SHP77 (cell line): ENCODE measurements at regions not wholly inside any gene's neighbourhood (a gene's known extent, or its start where the extent isn't known, plus 50 kb on each side); places are given as distances from the start of the nearest gene placed in this dataset.

ENCODE experiments used
- DNase-seq, 2 experiments: peaks; one replicate each; lab custom pipeline; 2025; lab: John Stamatoyannopoulos, UW

DNA sequence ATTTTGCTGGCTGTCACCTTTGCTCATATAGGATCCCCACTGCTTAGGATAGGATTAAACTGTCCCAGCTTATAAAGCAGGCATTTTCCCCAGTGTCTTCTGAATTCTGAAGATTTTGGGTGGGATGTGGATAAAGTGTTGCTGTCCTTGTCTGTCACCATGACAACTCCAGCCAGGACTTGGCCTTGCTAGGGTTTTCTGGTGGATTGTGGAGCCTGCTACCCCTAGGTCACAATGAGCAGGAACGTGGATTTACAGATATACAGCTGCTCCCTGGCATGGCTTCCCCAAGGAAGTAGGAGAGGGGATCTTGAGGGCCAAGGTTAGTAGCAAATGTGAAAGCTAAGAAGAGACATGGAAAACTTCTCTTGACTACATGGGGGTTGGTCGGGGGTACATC lies 220.7 kb downstream of the WDR11 start:
- no peak for DNase-seq

DNA sequence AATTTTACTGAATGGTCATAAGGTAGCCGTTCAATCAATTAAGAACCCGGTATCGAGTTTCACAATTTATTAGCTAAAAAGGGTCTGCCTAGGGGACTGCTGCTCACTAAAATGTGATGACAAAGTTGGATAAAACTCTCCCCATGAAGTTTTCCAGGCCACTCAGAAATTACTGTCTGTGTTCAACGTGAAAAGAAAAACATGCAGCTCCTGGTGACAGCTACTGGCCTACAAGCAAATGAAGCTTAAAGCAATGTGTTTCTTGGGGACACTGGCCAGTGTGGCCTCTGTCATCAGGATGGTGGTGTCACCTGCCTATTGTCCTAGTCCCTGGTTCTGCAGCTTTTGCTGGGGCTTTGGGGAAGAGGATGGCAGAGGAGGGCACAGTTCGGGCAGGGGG lies 222.6 kb downstream of the WDR11 start:
- DNase-seq = no peak

DNA sequence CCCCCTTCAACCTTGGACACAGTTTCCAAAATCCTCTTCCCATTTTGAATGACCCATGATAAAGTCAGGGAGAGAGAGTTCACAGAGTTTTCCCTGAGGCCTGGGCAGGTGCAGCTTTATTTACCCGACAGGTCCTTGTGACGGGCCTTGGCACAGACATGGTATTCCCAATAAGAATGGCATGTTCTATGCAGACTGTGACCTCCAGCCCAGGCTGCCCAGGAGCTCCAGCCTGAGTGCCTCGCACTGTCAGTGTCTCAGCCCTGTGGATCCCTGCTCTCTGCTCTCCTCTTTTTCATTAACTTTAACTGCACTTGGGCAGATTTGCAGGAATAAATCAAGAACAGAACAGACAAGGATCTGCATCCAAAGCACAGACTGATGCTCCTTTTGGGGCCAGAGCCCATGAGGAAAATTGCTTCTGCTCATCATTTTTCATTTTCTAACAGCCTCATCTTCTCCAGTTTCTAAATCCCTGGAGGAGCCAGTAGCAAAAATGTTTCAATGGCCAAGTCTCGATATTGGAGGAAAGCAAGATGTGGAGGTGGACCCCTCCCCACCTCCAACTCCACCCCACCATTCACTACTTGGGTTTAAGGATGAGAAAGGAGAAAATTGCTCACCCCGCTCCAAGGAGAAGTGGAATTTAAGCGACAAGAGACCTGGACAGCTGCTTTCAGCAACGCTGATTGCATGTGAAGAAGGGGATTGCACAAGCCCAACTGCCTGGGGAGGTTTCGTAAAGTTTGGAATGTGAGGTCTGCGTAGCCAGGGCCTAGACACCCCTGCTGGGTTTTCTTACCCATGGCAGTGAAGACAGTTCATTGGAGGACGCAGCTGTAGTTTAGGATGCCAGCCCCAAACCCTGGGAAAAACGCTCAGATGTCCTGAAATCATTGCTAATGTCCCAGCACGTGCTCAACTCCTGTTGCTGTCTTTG lies 225.9 kb downstream of the WDR11 start:
- no peak for DNase-seq

DNA sequence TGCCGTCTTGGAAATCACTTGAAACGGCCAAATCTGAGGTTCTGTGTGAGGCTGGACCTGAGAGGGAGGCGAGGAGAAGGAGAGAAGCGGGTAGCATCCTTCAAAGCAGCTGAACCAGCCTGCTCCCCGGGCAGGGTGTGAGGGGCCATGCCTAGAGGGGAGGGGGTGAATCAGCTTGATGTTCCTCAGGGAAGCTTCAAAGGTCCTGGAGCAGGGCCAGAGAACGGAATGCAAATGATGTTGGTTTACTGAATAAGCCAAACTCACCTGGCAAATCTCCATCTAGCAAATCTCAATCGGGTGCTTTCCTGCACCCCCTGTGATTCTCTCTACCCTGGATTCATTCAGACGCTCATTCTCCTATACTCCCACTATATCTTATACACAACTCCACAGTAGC lies 226.9 kb downstream of the WDR11 start:
- DNase-seq = no peak

DNA sequence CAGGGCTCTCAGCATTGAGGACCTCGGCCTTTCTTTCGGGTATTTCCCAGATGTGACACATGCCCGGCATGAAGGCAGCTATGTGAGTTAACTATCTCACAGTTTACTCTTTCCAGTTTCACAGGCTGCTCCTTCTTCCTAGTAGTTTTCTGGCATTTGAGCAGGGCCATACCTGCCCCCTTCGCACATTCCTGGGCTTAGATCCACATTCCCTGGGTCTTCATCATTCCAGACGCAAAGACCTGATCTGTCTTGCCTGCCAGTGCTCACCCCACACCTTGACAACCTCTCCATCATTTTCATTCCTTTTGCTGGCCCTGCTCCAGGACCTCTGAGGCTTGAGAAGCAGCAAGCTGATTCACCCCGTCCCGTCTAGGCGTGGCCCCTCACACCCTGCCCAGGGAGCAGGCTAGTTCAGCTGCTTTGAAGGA lies 227.5 kb downstream of the WDR11 start:
- DNase-seq = no peak

DNA sequence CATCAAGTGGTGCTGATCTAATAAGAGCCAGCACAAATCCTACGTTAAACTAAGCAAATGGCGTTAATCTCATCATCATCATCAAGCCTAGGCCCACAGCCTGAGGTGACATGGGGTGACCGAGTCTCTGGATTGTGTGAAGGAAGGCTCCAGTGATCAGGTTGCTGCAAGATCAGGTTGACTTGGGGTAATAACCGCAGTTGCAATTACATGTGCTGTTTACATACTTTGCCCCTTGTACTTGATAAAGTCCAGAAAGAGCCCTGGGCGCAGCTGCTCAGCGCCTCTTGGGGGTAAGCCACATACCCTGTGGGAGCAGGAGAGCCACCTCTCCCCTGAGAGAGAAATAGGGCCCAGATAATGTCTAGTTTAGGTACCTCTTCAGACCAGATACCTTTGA lies 228.1 kb downstream of the WDR11 start:
- no peak for DNase-seq

DNA sequence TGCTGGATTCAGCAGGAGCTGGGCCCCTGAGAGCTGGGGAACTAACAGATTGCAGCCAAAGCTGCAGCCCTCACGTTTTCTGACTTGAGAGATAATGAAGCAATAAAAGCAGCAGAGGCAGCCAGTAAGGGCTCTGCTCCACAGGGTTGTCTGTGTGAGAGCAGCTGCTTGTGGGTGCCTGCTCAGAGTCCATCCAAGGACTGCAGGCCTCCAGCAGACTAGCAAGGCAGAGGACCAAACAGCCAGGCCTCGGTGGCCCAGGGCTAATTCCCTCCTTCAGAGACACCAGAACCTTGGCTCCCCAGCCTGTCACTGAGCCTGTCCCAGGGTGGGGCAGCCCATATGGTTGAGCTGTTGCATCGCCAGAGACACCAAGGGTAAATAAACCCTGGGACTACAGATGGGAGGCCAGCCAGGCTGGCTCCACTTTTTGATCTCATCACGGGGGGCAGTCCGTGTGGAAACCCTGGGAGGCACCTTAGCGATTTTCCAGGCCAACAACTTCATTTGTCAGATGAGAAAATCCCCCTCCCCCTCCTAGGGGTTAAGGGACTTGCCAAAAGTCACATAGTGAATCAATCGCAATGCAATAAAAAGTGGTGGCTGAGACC lies 229.2 kb downstream of the WDR11 start:
- no peak for DNase-seq

DNA sequence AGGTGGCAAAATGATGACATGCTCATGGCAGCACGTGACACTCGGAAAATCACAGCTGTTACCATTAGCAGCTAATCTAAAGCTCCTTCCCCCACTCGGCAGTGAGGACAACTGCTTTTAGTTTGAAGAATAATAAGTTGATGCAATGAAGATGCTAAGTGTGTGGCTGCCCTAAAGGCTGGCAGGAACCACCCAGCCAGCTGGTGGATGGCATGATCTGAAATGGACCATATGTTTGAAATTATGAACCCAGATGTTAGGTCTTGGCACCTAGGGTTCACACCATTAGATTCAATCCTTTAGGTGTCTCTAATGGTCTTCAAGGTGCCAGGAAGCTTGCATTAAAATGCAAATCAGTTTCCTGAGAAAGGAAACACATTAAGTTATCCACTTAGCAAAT lies 230.1 kb downstream of the WDR11 start:
- no peak for DNase-seq

DNA sequence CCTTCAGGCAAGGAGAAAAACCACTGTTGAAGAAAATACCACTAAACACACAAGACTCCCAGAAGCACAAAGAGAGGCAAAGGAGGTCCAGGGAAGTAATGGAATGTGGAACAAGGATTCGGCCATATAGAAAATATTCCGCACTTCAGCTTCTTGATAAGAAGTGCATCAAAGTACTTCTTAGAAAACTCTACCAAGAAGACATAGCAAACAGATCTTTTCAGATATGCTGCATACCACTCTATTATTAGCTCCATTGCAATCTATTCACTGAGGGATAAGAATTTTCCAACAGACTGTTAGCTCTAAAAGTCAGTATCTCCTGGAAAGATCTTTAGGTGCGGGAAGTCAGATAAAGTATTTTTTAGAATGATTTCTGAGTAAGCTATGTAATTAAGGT lies 231.8 kb downstream of the WDR11 start:
- no peak for DNase-seq

DNA sequence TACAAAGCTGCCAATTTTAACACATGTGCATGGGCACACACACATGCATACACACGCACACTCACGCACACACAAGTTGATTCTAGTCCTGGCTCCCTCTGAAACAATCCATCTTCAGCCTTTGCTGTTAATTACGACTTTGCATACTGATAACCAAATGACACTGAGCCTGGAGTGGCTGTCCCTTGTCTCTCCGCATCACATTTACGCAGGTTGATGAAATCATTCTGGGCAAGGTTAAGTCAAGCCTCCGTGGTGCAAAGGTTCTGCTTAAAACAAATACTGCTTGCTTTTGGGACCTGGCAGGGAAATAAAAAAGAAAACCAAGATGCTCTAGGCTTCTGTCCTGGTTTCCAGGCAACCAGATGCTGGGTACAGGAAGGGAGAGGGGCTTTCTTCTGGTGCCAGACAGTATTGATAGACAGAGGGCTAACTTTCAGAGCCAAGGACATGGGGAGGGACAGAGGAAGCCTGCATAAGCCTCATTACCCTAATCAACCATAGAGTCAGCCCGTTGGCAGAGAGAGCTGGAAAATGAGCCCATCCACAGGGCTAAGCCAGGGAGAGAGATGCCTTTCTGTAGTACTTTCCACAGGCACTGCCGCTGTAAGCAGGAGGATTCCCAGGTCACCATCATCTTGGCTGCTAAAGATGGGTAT lies 233.0 kb downstream of the WDR11 start:
- no peak for DNase-seq

DNA sequence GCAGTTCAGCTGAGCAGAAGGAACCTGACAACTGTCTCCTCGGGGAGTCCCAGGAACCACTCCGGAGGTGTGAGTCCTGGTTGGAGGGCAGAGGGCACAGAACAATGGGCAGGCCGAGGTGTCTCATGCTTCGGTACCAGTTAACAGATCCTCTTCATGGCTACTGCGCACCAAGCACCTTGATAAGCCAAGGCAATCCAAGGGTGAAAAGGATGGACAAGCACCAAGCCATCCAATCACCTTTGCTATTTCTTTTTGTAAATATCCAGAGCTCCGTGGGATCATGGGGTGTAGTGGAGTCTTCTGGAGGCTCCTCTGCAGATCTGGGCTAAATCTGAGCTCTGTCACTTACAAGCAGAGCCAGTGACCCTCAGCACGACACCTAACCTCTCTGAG lies 233.5 kb downstream of the WDR11 start:
- DNase-seq = no peak

DNA sequence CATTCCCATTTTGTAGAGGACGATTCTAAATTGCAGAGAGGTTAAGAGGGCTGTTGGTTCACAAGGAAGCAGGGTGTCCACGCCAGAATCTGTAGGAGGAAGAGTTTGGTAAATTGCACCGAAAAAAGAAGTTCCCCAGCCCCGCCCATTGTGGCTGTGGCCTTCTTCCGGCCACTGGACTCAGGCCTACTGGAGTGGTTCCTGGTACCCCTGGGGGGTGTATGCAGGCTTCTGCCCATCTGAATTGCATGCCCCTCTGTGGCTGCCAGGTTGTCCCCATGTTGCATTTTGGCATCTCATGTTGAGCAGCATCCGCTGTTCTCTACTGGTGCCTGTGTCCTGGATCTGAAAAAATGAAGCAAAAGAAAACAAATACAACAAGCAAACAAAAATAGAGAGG lies 234.2 kb downstream of the WDR11 start:
- no peak for DNase-seq

DNA sequence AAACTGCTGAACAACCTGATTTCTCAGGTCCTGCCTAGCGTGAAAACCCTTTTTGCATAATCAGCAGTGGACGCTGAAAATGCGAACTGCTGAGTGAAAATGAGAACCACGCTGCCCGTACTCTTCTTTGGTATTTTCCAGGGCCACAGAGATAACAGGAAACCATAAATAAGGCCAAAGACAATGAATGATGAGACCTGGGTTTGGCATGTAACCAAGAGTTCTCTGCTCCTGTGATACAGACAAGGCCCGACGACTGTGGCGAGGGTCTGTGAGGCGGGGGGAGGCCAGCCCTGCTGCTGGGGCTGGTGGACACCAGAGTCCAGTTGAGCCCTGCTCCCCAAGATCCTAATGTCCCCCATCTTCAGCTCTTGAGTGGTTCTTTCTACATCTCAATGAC lies 236.0 kb downstream of the WDR11 start:
- DNase-seq = no peak

DNA sequence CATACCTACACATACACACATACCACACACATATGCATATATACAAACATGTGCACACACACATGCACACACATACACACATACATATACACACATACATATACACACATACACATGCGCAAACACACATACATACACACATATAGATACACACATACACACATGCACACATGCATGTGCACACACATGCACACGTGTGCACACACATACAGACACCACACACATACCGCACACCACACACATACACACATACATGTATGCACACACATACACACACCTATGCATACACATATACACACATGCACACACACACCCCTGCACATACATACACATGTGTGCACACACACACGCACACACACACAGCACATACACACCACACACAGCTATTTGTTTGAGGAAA lies 236.5 kb downstream of the WDR11 start:
- DNase-seq = no peak

DNA sequence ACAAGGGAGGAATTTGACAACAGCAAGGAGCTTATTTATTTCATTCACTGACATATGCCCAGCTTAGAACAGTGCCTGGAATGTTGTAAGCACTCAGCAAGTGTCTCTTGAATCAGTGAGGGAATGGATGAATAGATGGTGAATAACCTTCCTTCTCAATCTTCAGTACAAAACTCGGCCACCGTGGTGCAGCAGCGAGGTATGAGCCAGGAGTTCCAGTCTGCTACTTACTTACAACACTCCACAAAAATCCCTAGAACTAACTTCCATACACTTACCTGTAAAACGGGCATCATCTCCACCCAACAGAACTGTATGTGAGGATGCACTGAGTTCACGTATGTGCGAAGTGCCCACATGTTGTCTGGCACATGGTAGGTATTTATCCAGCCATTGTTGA lies 237.4 kb downstream of the WDR11 start:
- no peak for DNase-seq

DNA sequence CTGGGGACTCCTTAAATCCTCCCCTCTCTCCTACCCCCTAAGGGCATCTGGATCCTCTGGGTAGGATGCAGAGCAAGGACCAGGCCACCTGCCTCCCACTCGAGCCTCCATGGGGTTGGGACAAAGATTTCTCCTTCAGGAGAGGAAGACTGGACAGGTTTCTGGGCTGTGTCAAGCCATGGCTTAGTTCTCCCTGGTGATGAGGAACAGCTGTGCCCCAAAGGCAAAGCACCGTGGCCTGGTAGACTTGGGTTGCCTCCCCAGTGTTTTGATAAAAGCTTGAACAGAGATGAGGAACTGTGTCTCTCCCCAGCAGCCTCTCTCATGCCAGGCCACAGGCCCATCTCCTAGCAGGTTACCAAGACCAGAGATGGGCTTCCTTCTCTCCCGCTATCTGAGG lies 238.3 kb downstream of the WDR11 start:
- DNase-seq = no peak

DNA sequence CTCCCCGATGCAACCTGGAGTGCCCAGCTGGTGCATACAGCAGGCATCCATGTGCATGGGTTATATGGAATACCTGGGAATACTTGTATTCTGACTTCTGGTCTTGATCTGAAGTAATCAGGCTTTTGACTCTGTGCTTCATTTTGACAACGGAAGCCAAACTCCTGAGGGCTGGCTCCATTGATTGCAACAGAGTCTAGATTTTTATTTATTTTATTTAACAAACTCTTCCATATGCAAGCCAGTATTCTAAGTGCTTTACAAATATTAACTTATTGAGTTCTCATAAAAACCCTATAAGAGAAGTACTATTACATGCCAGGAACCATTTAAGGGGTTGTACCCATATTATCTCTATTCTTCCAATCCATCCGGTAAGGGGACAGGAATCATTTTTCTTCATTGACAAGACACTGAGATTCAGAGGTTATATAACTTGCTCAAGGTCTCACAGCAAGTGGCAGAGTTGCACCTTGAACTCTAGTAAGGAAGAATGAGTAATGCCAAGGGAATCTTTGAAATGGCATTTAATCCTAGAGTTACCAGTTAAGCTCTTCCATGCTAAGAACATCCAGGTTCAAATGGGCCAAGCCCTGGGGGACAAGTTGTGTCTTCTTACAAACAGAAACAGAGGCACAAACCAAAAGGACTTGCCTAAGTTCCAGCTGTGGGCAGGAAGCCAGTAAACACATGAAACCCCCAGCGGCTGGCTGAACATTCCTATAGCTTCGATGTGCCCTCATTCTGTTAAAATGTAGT lies 241.0 kb downstream of the WDR11 start:
- DNase-seq = no peak

DNA sequence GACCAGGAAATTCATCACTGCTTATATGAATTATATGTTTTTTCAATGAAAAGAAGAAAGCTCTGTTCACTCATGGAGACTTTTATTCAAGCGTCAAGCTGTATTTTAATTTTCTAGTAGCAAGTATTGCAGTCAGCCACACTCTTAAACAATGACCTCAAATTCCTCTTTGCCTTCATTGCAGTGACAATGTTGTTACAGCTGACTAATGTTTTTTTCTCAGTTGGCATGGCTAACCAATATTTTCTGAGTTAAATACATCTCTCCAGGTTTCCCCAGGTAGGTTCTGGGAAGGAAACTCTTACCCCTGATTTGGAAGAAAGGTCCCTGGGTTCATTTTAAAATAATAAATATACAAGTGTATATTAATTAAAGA lies 241.5 kb downstream of the WDR11 start:
- DNase-seq = no peak

DNA sequence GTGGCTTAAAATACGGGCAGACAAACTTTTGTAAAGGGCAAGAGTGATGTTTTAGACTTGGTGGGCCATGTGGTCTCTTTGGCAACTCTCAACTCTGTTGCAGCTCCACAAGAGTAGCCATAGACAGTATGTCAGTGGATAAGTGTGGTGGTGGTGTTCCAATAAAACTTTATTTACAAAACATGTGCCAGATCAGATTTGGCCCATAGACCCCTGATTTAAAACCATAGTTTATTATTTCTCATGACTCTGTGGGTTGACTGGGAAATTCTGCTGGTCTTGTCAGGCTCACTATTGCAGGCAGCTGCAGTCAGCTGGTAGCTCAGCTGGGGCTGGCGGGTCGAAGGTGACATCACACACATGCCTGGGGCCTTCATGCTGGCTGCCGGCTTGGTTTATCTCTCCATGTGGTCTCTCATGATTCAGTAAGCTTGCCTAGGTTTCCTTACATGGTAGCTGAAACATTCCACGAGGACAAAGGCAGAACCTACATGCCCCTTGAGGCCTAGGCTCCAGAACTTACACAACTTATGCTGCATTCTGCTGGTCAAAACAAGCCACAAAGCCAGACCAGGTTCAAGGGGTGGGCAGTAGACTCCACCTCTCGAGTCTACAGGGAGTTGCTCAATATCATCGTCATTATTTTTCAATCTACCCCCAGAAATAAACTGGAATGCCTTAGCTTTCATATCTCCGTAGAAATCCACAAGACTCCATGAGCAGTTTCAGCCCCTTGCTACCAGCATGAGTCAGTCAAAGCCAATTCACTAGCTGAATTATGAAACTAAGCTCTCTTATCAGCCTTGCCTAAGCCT lies 245.7 kb downstream of the WDR11 start:
- no peak for DNase-seq

DNA sequence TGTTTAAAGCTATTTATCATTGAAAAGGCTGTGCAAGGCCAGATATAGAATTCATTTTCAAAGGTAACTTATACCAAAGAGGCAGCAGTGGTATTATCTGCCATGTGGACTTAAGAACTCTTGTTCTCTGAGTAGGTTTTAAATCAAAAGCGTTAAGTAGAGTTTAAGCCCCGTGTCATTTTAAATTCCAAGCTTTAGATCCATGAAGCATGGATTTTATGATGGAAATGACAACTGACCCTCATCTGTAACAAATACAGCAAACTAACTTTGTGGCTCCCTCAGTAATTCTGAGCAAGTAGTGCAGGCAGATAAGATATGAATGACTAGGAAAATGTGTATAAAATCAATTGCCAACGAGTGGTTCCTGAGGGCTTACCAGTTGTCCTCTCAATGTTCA lies 247.0 kb downstream of the WDR11 start:
- no peak for DNase-seq

DNA sequence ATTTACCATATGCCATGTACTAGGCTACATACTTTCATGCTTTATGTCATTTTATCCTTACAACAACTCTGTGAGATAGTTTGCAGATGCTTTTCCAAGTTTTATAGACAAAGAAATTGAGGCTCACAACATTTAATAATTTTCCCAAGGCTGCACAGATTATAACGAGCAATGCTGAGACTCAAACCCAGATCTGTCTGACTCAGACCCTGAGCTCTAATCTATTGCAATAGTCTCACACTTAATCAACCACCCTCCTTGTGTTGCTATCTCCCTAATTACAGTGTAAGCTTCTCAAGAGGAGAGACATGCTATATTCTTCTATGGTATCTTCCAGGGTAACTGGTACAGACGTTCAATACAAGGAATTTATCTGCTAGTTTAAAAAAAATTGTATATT lies 247.6 kb downstream of the WDR11 start:
- DNase-seq = no peak

DNA sequence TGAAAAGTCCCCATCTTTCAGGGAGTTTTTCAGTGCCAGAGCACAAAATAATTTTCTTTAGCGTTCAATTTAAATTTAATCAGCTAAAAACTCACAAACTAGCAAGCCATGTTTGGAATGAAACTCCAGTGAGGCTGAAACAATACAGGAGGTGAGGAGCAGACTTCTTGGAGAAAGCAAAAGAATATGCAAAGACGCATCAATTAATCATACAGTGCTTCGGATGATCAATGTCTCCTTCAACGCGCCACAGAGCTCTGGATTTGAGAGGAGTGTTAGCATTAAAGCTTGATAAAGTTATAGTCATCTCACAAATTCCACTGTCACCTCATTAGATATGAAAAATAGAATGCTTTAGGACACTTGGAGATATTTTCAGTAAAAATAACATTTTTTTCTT lies 248.0 kb downstream of the WDR11 start:
- no peak for DNase-seq
